HCT116 (cell line): ENCODE measurements at regions not wholly inside any gene's neighbourhood (a gene's known extent, or its start where the extent isn't known, plus 50 kb on each side); places are given as distances from the start of the nearest gene placed in this dataset.

Experiments used
- ATAC-seq: fragments of 200-7000 bp; cut with Tn5 transposase; 2 replicates; pipeline ENCODE4 v1.9.1; 2020; ENCODE audit warnings: mild to moderate bottlenecking, moderate library complexity
- BruUV-seq: library from RNA; stranded (reverse); fragments of 400-500 nt; replicated peaks from 2 replicates; lab custom pipeline; 2021; lab: Mats Ljungman, UMichigan
- CTCF ChIA-PET: fragments of 300-600 bp; sonication (Branson Sonifier 250); formaldehyde crosslinking; loops from one replicate; lab custom pipeline; 2021; ENCODE audit warnings: antibody characterized with exemption; lab: Charles Lee
- POLR2A ChIA-PET: fragments of 300-600, 350-600 bp; sonication (Branson Sonifier 250); formaldehyde crosslinking; loops from one replicate; lab custom pipeline; 2021; ENCODE audit warnings: antibody characterized with exemption; lab: Charles Lee
- RAD21 ChIA-PET, 2 experiments: fragments of 300-600 bp; sonication (Branson Sonifier 250); formaldehyde crosslinking; loops; one replicate each; lab custom pipeline; 2023; ENCODE audit warnings: low total read pairs in 2 of 2; ENCODE audit not compliant: uncharacterized antibody in 2 of 2, unreplicated experiment in 2 of 2, low non-redundant PET in 1 of 2; lab: Charles Lee
- DNase-seq: peaks from one replicate; pipeline ENCODE4 v3.0.0-alpha.2; 2010; ENCODE audit warnings: low read depth, low spot score
- H2AFZ ChIP-seq: fragments of 200-600 bp; shearing (Covaris generic), sonication (generic); 2 replicates; pipeline ENCODE4 v1.6.1; 2017; ENCODE audit warnings: low read depth, mixed run types, mixed read lengths, antibody characterized with exemption, low read length; ENCODE audit not compliant: poor library complexity, severe bottlenecking
- H3K27ac ChIP-seq: 2 replicates; pipeline ENCODE4 v1.5.1; 2012; ENCODE audit warnings: low read depth, low read length
- H3K27me3 ChIP-seq: fragments of 200-600 bp; sonication (generic); 2 replicates; pipeline ENCODE4 v1.6.1; 2016; ENCODE audit warnings: mixed run types, low read length, mixed read lengths; ENCODE audit not compliant: insufficient read depth
- H3K36me3 ChIP-seq, 2 experiments: fragments of 200-500 bp in 1 of 2; fragments of 200-600 bp in 1 of 2; sonication (Bioruptor generic) in 1 of 2; sonication (generic) in 1 of 2; 2 replicates each; pipeline versions ENCODE4 v1.5.1 to v1.6.1; 2014 to 2016; ENCODE audit warnings: low read length in 2 of 2, inconsistent platforms in 1 of 2, mixed read lengths in 1 of 2, mixed run types in 1 of 2; ENCODE audit not compliant: insufficient read depth in 2 of 2, control insufficient read depth in 1 of 2
- H3K4me1 ChIP-seq, 2 experiments: fragments of 200-600 bp in 1 of 2; sonication (generic) in 1 of 2; 2 replicates each; pipeline versions ENCODE4 v1.5.1 to v1.6.1; 2012 to 2017; ENCODE audit warnings: low read length in 2 of 2, inconsistent platforms in 1 of 2, mild to moderate bottlenecking in 1 of 2, mixed read lengths in 1 of 2, mixed run types in 1 of 2, moderate library complexity in 1 of 2; ENCODE audit not compliant: insufficient read depth in 2 of 2, control insufficient read depth in 1 of 2
- H3K4me2 ChIP-seq: fragments of 200-600 bp; sonication (generic); 2 replicates; pipeline ENCODE4 v1.6.1; 2017; ENCODE audit warnings: mixed run types, low read length, mixed read lengths
- H3K4me3 ChIP-seq, 2 experiments: fragments of 200-600 bp in 1 of 2; sonication (generic) in 1 of 2; replicated peaks in 1 of 2; 2 replicates each; pipeline ENCODE4 v1.5.1; 2011 to 2016; ENCODE audit warnings: low read length in 2 of 2, control low read depth in 1 of 2, low read depth in 1 of 2, mild to moderate bottlenecking in 1 of 2, mixed read lengths in 1 of 2, mixed run types in 1 of 2
- H3K79me2 ChIP-seq: fragments of 200-600 bp; sonication (generic); 2 replicates; pipeline ENCODE4 v1.6.1; 2017; ENCODE audit warnings: mild to moderate bottlenecking, mixed run types, low read length, moderate library complexity, mixed read lengths; ENCODE audit not compliant: insufficient read depth
- H3K9ac ChIP-seq: fragments of 200-600 bp; sonication (generic); 2 replicates; pipeline ENCODE4 v1.6.1; 2016; ENCODE audit warnings: low read length, mixed read lengths
- H3K9me2 ChIP-seq: fragments of 200-600 bp; sonication (generic), shearing (Covaris generic); 2 replicates; pipeline ENCODE4 v1.6.1; 2017; ENCODE audit warnings: mixed run types, mild to moderate bottlenecking, moderate library complexity; ENCODE audit not compliant: insufficient read depth
- H3K9me3 ChIP-seq, 2 experiments: fragments of 200-500 bp in 1 of 2; fragments of 200-600 bp in 1 of 2; sonication (Bioruptor generic) in 1 of 2; sonication (generic) in 1 of 2; 2 replicates each; pipeline ENCODE4 v1.6.1; 2014 to 2017; ENCODE audit warnings: low read length in 2 of 2, mixed read lengths in 2 of 2, inconsistent platforms in 1 of 2, low read depth in 1 of 2, mild to moderate bottlenecking in 1 of 2, mixed run types in 1 of 2, moderate library complexity in 1 of 2; ENCODE audit not compliant: control insufficient read depth in 1 of 2, insufficient read depth in 1 of 2
- H4K20me1 ChIP-seq: fragments of 200-600 bp; sonication (generic), shearing (Covaris generic); 2 replicates; pipeline ENCODE4 v1.6.1; 2017; ENCODE audit warnings: mixed run types, mild to moderate bottlenecking, moderate library complexity; ENCODE audit not compliant: insufficient read depth
- CBX3 ChIP-seq: IDR thresholded peaks from 2 replicates; pipeline ENCODE4 v1.6.1; 2012; ENCODE audit warnings: low read depth
- CEBPB ChIP-seq: IDR thresholded peaks from 2 replicates; pipeline ENCODE4 v1.6.1; 2012; ENCODE audit warnings: low read depth
- ELF1 ChIP-seq: IDR thresholded peaks from 2 replicates; pipeline ENCODE4 v1.6.1; 2012; ENCODE audit warnings: low read depth, borderline replicate concordance
- EZH2phosphoT487 ChIP-seq: fragments of 200-600 bp; IDR thresholded peaks from 2 replicates; pipeline ENCODE4 v1.6.1; 2018; ENCODE audit warnings: antibody characterized with exemption, borderline replicate concordance
- JUND ChIP-seq: IDR thresholded peaks from 2 replicates; pipeline ENCODE4 v1.6.1; 2012
- POLR2A ChIP-seq: IDR thresholded peaks from 2 replicates; pipeline ENCODE4 v1.7.0; 2011; ENCODE audit warnings: borderline replicate concordance; ENCODE audit not compliant: insufficient read depth, insufficient read length; ENCODE audit errors: extremely low read depth
- SIN3A ChIP-seq: IDR thresholded peaks from 2 replicates; pipeline ENCODE4 v1.6.1; 2012; ENCODE audit warnings: low read depth
- SRF ChIP-seq: IDR thresholded peaks from 2 replicates; pipeline ENCODE4 v1.6.1; 2012; ENCODE audit warnings: low read depth
- intact Hi-C: fragments of 100-400 bp; cut with micrococcal nuclease; formaldehyde crosslinking; loops from 2 replicates; pipeline ENCODE4 v1.10.0; 2022
- TF ChIP-seq, protein P1 (sequence below): IDR thresholded peaks from 2 replicates; pipeline ENCODE4 v1.6.1; 2012

DNA sequence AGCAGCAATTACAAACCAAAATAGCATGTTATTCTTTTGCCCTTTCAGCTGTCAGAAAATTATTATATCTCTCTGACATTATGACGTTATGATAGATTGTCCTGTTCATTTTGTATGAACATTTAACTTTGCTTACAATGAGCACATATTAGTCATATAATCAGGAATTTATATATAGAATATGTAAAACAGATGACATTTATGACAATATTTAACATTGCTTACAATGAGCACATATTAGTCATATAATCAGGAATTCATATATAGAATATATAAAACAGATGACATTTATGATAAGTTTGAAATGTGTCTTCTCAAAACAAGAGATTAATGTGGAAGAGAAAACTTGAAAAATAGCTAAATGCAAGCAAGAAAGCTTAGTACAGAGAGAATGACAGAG lies 1180.2 kb downstream of the CDH12 start:
- Histone ChIP-seq H2AFZ (no peak overlapping the region), H3K4me3 (no peak overlapping the region), H3K27ac (no peak overlapping the region), H4K20me1 (no peaks in the 10 kb centered on the region), H3K4me2 (no peak overlapping the region), H3K9me3 (peaks cover 14 to 19% of the 10 kb centered on the region in 2 experiments; a peak in 2 of 4 replicates), H3K9me2 (no peaks in the 10 kb centered on the region), H3K27me3 (no peaks in the 10 kb centered on the region), H3K79me2 (no peaks in the 10 kb centered on the region), H3K9ac (no peak overlapping the region), H3K36me3 (no peaks in the 10 kb centered on the region), H3K4me1 (no peaks in the 10 kb centered on the region)
- BruUV-seq, result no TSS peak
- intact Hi-C loops, result no loop called here
- RAD21 ChIA-PET, result no interaction called here
- CTCF ChIA-PET, result no interaction called here
- TF ChIP-seq EZH2phosphoT487 (no peak), ELF1 (no peak)
- ATAC-seq (no peak), DNase-seq (no peak)
- POLR2A ChIA-PET, result no interaction called here

DNA sequence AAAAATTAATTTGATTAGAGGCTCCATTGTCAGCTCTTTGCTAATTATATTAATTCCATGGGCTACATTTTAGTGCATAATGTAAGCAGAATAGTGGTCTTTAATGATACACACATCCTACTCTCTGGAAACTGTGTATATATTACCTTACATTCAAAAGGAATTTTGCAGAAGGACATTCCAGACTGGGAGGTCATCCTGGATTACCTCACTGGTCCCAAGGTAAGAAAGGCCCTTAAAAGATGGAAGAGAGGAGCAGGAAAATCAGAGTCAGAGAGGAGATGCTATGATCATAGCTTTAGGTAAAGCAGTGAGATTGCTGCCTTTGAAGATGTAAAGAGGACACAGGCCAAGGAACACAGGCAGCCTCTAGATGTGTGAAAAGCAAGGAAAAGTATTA lies 1180.8 kb downstream of the CDH12 start:
- POLR2A ChIA-PET, result no interaction called here
- ATAC-seq, result no peak
- Histone ChIP-seq H3K36me3 (no peaks in the 10 kb centered on the region), H3K9me2 (no peaks in the 10 kb centered on the region), H3K4me1 (no peaks in the 10 kb centered on the region), H3K9me3 (peaks cover 14 to 19% of the 10 kb centered on the region in 2 experiments; a peak in 2 of 4 replicates), H2AFZ (no peak overlapping the region), H4K20me1 (no peaks in the 10 kb centered on the region), H3K79me2 (no peaks in the 10 kb centered on the region), H3K9ac (no peak overlapping the region), H3K4me2 (no peak overlapping the region), H3K4me3 (no peak overlapping the region), H3K27ac (no peak overlapping the region), H3K27me3 (no peaks in the 10 kb centered on the region)
- RAD21 ChIA-PET, result no interaction called here
- DNase-seq, result no peak
- BruUV-seq, result no TSS peak
- intact Hi-C loops, result no loop called here
- TF ChIP-seq POLR2A, result no peak
- TF ChIP-seq, protein P1, sequence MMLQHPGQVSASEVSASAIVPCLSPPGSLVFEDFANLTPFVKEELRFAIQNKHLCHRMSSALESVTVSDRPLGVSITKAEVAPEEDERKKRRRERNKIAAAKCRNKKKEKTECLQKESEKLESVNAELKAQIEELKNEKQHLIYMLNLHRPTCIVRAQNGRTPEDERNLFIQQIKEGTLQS, result no peak
- TF ChIP-seq SRF, result no peak
- no peak for TF ChIP-seq ELF1
- no peak for TF ChIP-seq CBX3
- TF ChIP-seq JUND, result no peak
- TF ChIP-seq EZH2phosphoT487, result no peak
- TF ChIP-seq CEBPB, result no peak
- TF ChIP-seq SIN3A, result no peak
- CTCF ChIA-PET, result no interaction called here
